Small intestine (tissue), 7 donors: ENCODE measurements at regions not wholly inside any gene's neighbourhood (a gene's known extent, or its start where the extent isn't known, plus 50 kb on each side); places are given as distances from the start of the nearest gene placed in this dataset.

Source experiments
- DNase-seq, 2 donors: peaks; one replicate each; pipeline versions ENCODE4 v3.0.0 to v3.0.0-alpha.2; 2013
- FAIRE-seq: peaks from 2 replicates; lab custom pipeline; 2012; peaks lifted over from hg19 to GRCh38; lab: Jason Lieb, UNC
- H3K27ac ChIP-seq, 3 donors: one replicate each; pipeline ENCODE4 v1.5.1; 2013; ENCODE audit warnings: low read length in 2 of 3, mild to moderate bottlenecking in 2 of 3, control low read depth in 1 of 3, inconsistent platforms in 1 of 3, low read depth in 1 of 3, moderate library complexity in 1 of 3
- H3K27me3 ChIP-seq, 3 donors: one replicate each; pipeline ENCODE4 v1.6.1; 2013; ENCODE audit warnings: low read length in 3 of 3, inconsistent platforms in 1 of 3; ENCODE audit not compliant: control insufficient read depth in 3 of 3, insufficient read depth in 3 of 3
- H3K36me3 ChIP-seq, 3 donors: one replicate each; pipeline ENCODE4 v1.6.1; 2013; ENCODE audit warnings: low read length in 3 of 3, inconsistent platforms in 1 of 3, low read depth in 1 of 3, mild to moderate bottlenecking in 1 of 3, moderate library complexity in 1 of 3; ENCODE audit not compliant: control insufficient read depth in 3 of 3, insufficient read depth in 2 of 3
- H3K4me1 ChIP-seq, 3 donors: one replicate each; pipeline ENCODE4 v1.6.1; 2013; ENCODE audit warnings: low read length in 2 of 3, inconsistent platforms in 1 of 3, low read depth in 1 of 3, mild to moderate bottlenecking in 1 of 3, moderate library complexity in 1 of 3; ENCODE audit not compliant: control insufficient read depth in 3 of 3, insufficient read depth in 2 of 3
- H3K4me3 ChIP-seq, 3 donors: one replicate each; pipeline ENCODE4 v1.5.1; 2013; ENCODE audit warnings: low read length in 3 of 3, control low read depth in 1 of 3, inconsistent platforms in 1 of 3, low read depth in 1 of 3, mild to moderate bottlenecking in 1 of 3, moderate library complexity in 1 of 3
- H3K9me3 ChIP-seq, 2 donors: one replicate each; pipeline ENCODE4 v1.6.1; 2013; ENCODE audit warnings: low read depth in 1 of 2, low read length in 1 of 2; ENCODE audit not compliant: control insufficient read depth in 2 of 2, insufficient read depth in 1 of 2
- WGBS, 3 donors: extraction: QIAGEN DNeasy Blood & Tissue Kit; methylation state at CpG; one replicate each; pipeline ENCODE4 v1.1.7; 2013; 5-methylcytosine and 5-hydroxymethylcytosine counted together
- donor health status: healthy with polysubstance abuse.
- donor health status: control.
- donor health status: control.
- donor health status: Bipolar disorder and iron deficiency.
- donor health status: healthy.

DNA sequence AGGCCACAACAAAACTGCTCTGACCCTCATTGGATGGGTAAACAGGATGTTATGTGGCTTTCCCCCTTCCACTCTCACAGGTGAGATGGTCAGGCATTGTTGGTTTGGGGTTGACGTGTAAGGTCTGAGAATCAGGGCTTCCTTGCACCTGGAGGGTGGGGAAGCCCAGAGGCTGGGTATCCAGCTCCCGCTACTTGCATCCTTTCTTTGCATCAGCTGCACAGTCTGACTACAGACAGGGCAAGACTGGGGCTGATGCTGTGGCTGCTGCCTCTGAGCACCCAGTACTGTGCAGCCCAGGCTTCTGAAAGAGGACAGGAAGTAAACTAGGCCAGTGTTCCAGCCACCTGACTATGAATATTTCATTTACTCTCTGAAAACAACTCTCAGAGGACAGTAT is 58.0 kb upstream of the ATP2B2 start:
- peaks cover 0 to 2% (median 0%) of the 10 kb centered on the region in 3 donors for H3K27me3 ChIP-seq
- H3K9me3 ChIP-seq = no peaks in the 10 kb centered on the region
- no peaks in the 10 kb centered on the region for H3K4me1 ChIP-seq
- no peaks in the 10 kb centered on the region for H3K36me3 ChIP-seq
- 65 to 78% (median 74%) methylated on average over 2 of the region's 2 CpGs for WGBS, 3 donors
- FAIRE-seq (no peak), DNase-seq (no peak)
- H3K27ac ChIP-seq = no peak overlapping the region
- no peak overlapping the region for H3K4me3 ChIP-seq

- Histone ChIP-seq H3K27ac (no peak overlapping the region), H3K4me1 (no peaks in the 10 kb centered on the region), H3K27me3 (peaks cover 0 to 2% (median 0%) of the 10 kb centered on the region in 3 donors), H3K4me3 (no peak overlapping the region), H3K9me3 (no peaks in the 10 kb centered on the region), H3K36me3 (no peaks in the 10 kb centered on the region)
- WGBS, 3 donors = 63 to 79% (median 65%) methylated on average over 3 of the region's 3 CpGs
- DNase-seq (no peak), FAIRE-seq (no peak)
These were observed 60.4 kb upstream of the ATP2B2 start for GRCh38 chr3:10565814-10566213.

DNA sequence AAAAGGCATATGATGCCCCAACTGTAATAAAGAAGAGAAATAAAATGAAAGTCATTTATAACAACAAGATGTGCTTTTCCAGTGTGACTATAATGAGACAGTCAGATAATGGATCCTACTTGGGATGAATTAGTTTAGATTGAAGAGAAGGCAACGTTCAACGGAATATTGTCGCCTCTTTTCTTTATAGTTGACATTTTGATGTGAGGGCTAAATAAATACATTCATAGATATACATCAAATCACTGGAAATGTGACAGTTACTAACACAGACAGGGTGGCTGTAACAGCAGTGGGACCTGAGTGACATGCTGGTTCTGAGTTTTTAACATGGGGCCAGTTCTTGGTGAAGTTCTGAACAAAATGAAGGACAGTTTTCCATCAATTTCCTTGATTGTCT is 61.1 kb upstream of the ATP2B2 start:
- FAIRE-seq = no peak
- no peak for DNase-seq
- Histone ChIP-seq H3K36me3 (no peaks in the 10 kb centered on the region), H3K27ac (no peak overlapping the region), H3K4me3 (no peak overlapping the region), H3K9me3 (no peaks in the 10 kb centered on the region), H3K4me1 (no peaks in the 10 kb centered on the region), H3K27me3 (peaks cover 0 to 2% (median 0%) of the 10 kb centered on the region in 3 donors)
- 91 to 94% (median 94%) methylated on average over 3 of the region's 3 CpGs for whole genome bisulfite sequencing, 3 donors

DNA sequence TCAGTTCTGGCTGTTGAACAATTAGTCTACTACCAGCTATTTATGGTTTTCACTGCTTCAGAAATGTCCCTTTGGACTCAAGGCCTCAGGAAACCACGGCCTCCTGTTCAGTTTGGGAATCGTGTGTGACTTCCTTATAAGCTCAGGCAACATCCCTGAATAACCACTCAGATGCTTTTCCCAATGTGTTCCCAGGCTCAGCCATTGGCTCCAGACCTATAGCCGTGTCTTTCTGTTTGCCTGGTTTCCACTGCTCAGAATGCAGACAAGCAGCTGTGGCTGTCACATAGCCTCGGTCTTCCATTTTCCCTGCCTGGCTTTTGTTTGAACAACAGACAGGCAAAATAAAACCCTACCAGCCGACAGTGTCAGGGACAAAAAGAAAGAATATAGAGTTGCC is 63.2 kb upstream of the ATP2B2 start:
- FAIRE-seq (no peak), DNase-seq (no peak)
- H3K4me1 ChIP-seq = no peaks in the 10 kb centered on the region
- H3K9me3 ChIP-seq = no peaks in the 10 kb centered on the region
- WGBS, 3 donors = 22 to 26% (median 23%) methylated on average over 5 of the region's 5 CpGs
- H3K4me3 ChIP-seq = no peak overlapping the region
- no peaks in the 10 kb centered on the region for H3K36me3 ChIP-seq
- peaks cover 0 to 2% (median 0%) of the 10 kb centered on the region in 3 donors for H3K27me3 ChIP-seq
- no peak overlapping the region for H3K27ac ChIP-seq

DNA sequence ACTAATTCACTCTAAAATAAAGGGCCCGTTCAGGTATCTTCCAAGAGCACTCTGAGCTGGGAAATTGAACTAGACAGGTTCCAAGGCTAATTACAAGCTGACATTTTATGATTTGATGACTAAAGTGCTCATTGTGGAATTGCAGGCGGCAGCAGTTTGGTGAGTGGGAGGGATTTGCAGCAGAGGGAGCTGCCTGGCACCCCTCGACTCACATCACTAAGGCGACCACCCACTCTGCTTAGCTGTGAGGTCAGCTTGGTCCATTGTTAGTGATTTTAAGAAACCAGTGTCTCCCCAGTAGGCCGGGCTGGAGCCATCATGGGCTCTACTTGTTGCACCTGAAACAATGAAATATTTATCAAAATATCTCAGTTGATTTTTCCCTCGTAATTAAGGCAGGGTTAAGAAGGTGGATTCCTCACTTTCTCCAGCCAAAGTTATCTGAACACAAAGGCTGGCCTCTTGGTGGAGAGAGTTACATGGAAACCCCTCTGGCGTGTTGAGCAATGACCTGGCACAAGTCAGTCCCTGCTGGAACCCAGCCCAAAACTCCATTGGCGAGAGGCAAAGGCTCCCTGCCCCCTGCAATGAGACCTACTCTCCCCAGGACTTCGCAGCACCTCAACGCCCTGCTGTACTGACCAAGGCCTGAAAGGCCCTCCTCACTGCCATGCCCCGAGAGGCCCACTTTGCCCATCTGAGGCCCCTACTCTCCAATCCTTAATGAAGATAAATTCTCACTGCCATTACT is 65.0 kb upstream of the ATP2B2 start:
- Histone ChIP-seq H3K27me3 (no peaks in the 10 kb centered on the region), H3K36me3 (no peaks in the 10 kb centered on the region), H3K27ac (no peak overlapping the region), H3K4me3 (no peak overlapping the region), H3K9me3 (no peaks in the 10 kb centered on the region), H3K4me1 (no peaks in the 10 kb centered on the region)
- 65 to 80% (median 75%) methylated on average over 11 of the region's 11 CpGs for whole genome bisulfite sequencing, 3 donors
- DNase-seq (no peak), FAIRE-seq (no peak)

DNA sequence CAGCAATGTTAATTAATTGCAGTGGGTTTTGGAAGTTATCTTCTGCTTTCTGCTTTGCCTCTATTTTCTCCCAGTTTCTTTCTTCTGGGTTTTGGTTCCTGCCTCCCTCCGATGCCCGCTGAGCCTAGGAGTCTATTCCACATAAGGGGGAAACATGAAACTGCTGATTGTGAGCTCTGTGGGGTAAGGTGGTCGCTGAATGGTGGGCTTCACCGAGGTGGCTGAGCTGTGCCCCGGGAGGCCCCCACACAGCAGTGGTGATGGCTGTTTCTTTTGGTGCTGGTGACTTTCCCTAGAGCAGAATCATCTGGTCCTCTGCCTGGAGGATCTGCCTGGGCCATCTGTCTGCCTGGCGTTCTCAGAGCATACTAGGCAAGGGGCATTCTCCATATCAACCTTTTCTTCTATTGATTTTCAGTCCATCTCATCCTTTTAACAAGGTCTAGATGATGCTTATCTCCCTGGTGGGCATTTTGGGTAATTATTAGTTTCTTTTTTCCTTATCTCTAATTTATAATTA is 68.8 kb upstream of the ATP2B2 start:
- no peak overlapping the region for H3K4me3 ChIP-seq
- H3K9me3 ChIP-seq = no peaks in the 10 kb centered on the region
- H3K4me1 ChIP-seq = no peaks in the 10 kb centered on the region
- no peak overlapping the region for H3K27ac ChIP-seq
- WGBS, 3 donors = 64 to 67% (median 67%) methylated on average over 6 of the region's 6 CpGs
- FAIRE-seq = no peak
- no peaks in the 10 kb centered on the region for H3K36me3 ChIP-seq
- DNase-seq = no peak
- no peaks in the 10 kb centered on the region for H3K27me3 ChIP-seq

GRCh38 chr3:10575601-10576160 is 70.3 kb upstream of the ATP2B2 start:
- no peaks in the 10 kb centered on the region for H3K27me3 ChIP-seq
- H3K36me3 ChIP-seq = no peaks in the 10 kb centered on the region
- H3K4me3 ChIP-seq = no peak overlapping the region
- FAIRE-seq = no peak
- 66 to 78% (median 75%) methylated on average over 5 of the region's 5 CpGs for WGBS, 3 donors
- H3K27ac ChIP-seq = no peak overlapping the region
- no peaks in the 10 kb centered on the region for H3K4me1 ChIP-seq
- DNase-seq = no peak
- no peaks in the 10 kb centered on the region for H3K9me3 ChIP-seq

- WGBS, 3 donors = 70 to 82% (median 75%) methylated on average over 7 of the region's 7 CpGs
- no peak overlapping the region for H3K27ac ChIP-seq
- no peak for FAIRE-seq
- no peak overlapping the region for H3K4me3 ChIP-seq
- no peak for DNase-seq
- H3K4me1 ChIP-seq = no peaks in the 10 kb centered on the region
- no peaks in the 10 kb centered on the region for H3K36me3 ChIP-seq
- no peaks in the 10 kb centered on the region for H3K9me3 ChIP-seq
- no peaks in the 10 kb centered on the region for H3K27me3 ChIP-seq
These were observed 72.1 kb upstream of the ATP2B2 start for GRCh38 chr3:10577486-10577885.
